C4-2B (cell line): ENCODE measurements at regions not wholly inside any gene's neighbourhood (a gene's known extent, or its start where the extent isn't known, plus 50 kb on each side); places are given as distances from the start of the nearest gene placed in this dataset.

ENCODE experiments used
- ZFX ChIP-seq: fragments of 450-650 bp; IDR thresholded peaks from 2 replicates; pipeline ENCODE4 v1.6.1; 2017
- TF ChIP-seq, protein P1 (sequence below): fragments of 450-650 bp; conservative IDR thresholded peaks from 2 replicates; pipeline ENCODE4 v1.5.1; 2017; ENCODE audit warnings: mild to moderate bottlenecking

- TF ChIP-seq, protein P1, sequence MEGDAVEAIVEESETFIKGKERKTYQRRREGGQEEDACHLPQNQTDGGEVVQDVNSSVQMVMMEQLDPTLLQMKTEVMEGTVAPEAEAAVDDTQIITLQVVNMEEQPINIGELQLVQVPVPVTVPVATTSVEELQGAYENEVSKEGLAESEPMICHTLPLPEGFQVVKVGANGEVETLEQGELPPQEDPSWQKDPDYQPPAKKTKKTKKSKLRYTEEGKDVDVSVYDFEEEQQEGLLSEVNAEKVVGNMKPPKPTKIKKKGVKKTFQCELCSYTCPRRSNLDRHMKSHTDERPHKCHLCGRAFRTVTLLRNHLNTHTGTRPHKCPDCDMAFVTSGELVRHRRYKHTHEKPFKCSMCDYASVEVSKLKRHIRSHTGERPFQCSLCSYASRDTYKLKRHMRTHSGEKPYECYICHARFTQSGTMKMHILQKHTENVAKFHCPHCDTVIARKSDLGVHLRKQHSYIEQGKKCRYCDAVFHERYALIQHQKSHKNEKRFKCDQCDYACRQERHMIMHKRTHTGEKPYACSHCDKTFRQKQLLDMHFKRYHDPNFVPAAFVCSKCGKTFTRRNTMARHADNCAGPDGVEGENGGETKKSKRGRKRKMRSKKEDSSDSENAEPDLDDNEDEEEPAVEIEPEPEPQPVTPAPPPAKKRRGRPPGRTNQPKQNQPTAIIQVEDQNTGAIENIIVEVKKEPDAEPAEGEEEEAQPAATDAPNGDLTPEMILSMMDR = no peak
- TF ChIP-seq ZFX = no peak
Observed at GRCh38 chr12:90170740-90171139, 462.1 kb upstream of the ATP2B1 start.
